Upper lobe of left lung (tissue), 4 donors: ENCODE measurements at regions not wholly inside any gene's neighbourhood (a gene's known extent, or its start where the extent isn't known, plus 50 kb on each side); places are given as distances from the start of the nearest gene placed in this dataset.

Source experiments
- CTCF ChIP-seq, 6 experiments: fragments of 450-650 bp in 4 of 6; fragments of 200-600 bp in 2 of 6; sonication (generic) in 2 of 6; IDR thresholded peaks; one replicate each; pipeline ENCODE4 v1.5.1; 2016 to 2019; ENCODE audit warnings: antibody characterized with exemption in 6 of 6
- EP300 ChIP-seq, 4 donors: sonication (generic); formaldehyde crosslinking; IDR thresholded peaks; one replicate each; pipeline ENCODE4 v1.5.1; 2017; ENCODE audit warnings: antibody characterized with exemption in 4 of 4, control low read depth in 2 of 4
- POLR2A ChIP-seq, 4 donors: fragments of 450-650 bp; IDR thresholded peaks; one replicate each; pipeline ENCODE4 v1.5.1; 2016 to 2017; ENCODE audit warnings: antibody characterized with exemption in 4 of 4, mild to moderate bottlenecking in 2 of 4
- POLR2AphosphoS5 ChIP-seq, 2 donors: sonication (generic); formaldehyde crosslinking; IDR thresholded peaks; one replicate each; pipeline ENCODE4 v1.5.1; 2017; ENCODE audit warnings: antibody characterized with exemption in 2 of 2

GRCh38 chr6:134407791-134408190 lies 89.9 kb upstream of the SGK1 start:
- TF ChIP-seq CTCF (IDR thresholded peaks at IDR 0.05) (no peak), EP300 (IDR thresholded peaks at IDR 0.05) (no peak), POLR2A (IDR thresholded peaks at IDR 0.05) (no peak), POLR2AphosphoS5 (IDR thresholded peaks at IDR 0.05) (no peak)
